Mesendoderm (in vitro differentiated cells): ENCODE measurements at regions not wholly inside any gene's neighbourhood (a gene's known extent, or its start where the extent isn't known, plus 50 kb on each side); places are given as distances from the start of the nearest gene placed in this dataset.
A peak's percentile ranks its signal among the peaks of the same experiment; 100 is the strongest.

Experiments
- DNase-seq: peaks from one replicate; pipeline ENCODE4 v3.0.0; 2013
- H2AK5ac ChIP-seq: 2 replicates; pipeline ENCODE4 v1.6.1; 2013; ENCODE audit warnings: low read length, inconsistent platforms
- H2BK120ac ChIP-seq: 2 replicates; pipeline ENCODE4 v1.6.1; 2013; ENCODE audit warnings: low read depth, mild to moderate bottlenecking, low read length, moderate library complexity, mixed read lengths
- H2BK15ac ChIP-seq: replicated peaks from 2 replicates; pipeline ENCODE4 v1.6.1; 2013; ENCODE audit warnings: low read depth, mild to moderate bottlenecking, moderate library complexity
- H2BK5ac ChIP-seq: 2 replicates; pipeline ENCODE4 v1.6.1; 2013; ENCODE audit warnings: low read length, inconsistent platforms
- H3K18ac ChIP-seq: 2 replicates; pipeline ENCODE4 v1.6.1; 2013; ENCODE audit warnings: mild to moderate bottlenecking, low read length, mixed read lengths
- H3K23ac ChIP-seq: one replicate; pipeline ENCODE4 v1.6.1; 2013; ENCODE audit warnings: low read length
- H3K27ac ChIP-seq: 2 replicates; pipeline ENCODE4 v1.5.1; 2013; ENCODE audit warnings: low read depth, mild to moderate bottlenecking, inconsistent platforms, low read length, moderate library complexity
- H3K27me3 ChIP-seq: 2 replicates; pipeline ENCODE4 v1.6.1; 2013; ENCODE audit warnings: low read length, control low read depth, mild to moderate bottlenecking, inconsistent platforms; ENCODE audit not compliant: insufficient read depth, poor library complexity
- H3K36me3 ChIP-seq: 2 replicates; pipeline ENCODE4 v1.6.1; 2013; ENCODE audit warnings: low read length, inconsistent platforms; ENCODE audit not compliant: control insufficient read depth, insufficient read depth
- H3K4ac ChIP-seq: one replicate; pipeline ENCODE4 v1.6.1; 2013; ENCODE audit warnings: low read depth, mild to moderate bottlenecking, low read length, moderate library complexity
- H3K4me1 ChIP-seq: 2 replicates; pipeline ENCODE4 v1.6.1; 2013; ENCODE audit warnings: low read depth, low read length, inconsistent platforms; ENCODE audit not compliant: control insufficient read depth
- H3K4me2 ChIP-seq: 2 replicates; pipeline ENCODE4 v1.6.1; 2013; ENCODE audit warnings: low read length
- H3K4me3 ChIP-seq: 2 replicates; pipeline ENCODE4 v1.5.1; 2013; ENCODE audit warnings: mild to moderate bottlenecking, low read length
- H3K56ac ChIP-seq: one replicate; pipeline ENCODE4 v1.6.1; 2013; ENCODE audit warnings: low read length
- H3K79me1 ChIP-seq: 2 replicates; pipeline ENCODE4 v1.6.1; 2013; ENCODE audit warnings: low read length, inconsistent platforms
- H3K79me2 ChIP-seq: 2 replicates; pipeline ENCODE4 v1.6.1; 2013; ENCODE audit warnings: mild to moderate bottlenecking, low read length; ENCODE audit not compliant: control insufficient read depth, insufficient read depth
- H3K9ac ChIP-seq: 2 replicates; pipeline ENCODE4 v1.6.1; 2013; ENCODE audit warnings: low read length, inconsistent platforms
- H4K5ac ChIP-seq: one replicate; pipeline ENCODE4 v1.6.1; 2013; ENCODE audit warnings: low read length
- H4K8ac ChIP-seq: one replicate; pipeline ENCODE4 v1.6.1; 2013; ENCODE audit warnings: low read depth, mild to moderate bottlenecking, control low read depth, low read length, moderate library complexity
- WGBS: extraction: QIAGEN DNeasy Blood & Tissue Kit; methylation state at CpG from one replicate; pipeline ENCODE4 v1.1.7; 2013; ENCODE audit warnings: low lambda C conversion rate, missing lambda C conversion rate; ENCODE audit not compliant: insufficient coverage; ENCODE audit errors: extremely low coverage; 5-methylcytosine and 5-hydroxymethylcytosine counted together

GRCh38 chr13:56396318-56396717 lies 744.4 kb upstream of the PRR20A start:
- no peaks in the 10 kb centered on the region for H3K4me1 ChIP-seq
- H3K9ac ChIP-seq = no peak overlapping the region
- H3K27me3 ChIP-seq = no peaks in the 10 kb centered on the region
- no peak overlapping the region for H3K56ac ChIP-seq
- no peak overlapping the region for H3K4me2 ChIP-seq
- no peak for DNase-seq
- H3K18ac ChIP-seq = no peak overlapping the region
- no peak overlapping the region for H2BK120ac ChIP-seq
- no peaks in the 10 kb centered on the region for H3K79me1 ChIP-seq
- H3K23ac ChIP-seq = no peak overlapping the region
- H3K27ac ChIP-seq = no peak overlapping the region
- H4K8ac ChIP-seq = no peak overlapping the region
- H4K5ac ChIP-seq = no peak overlapping the region
- H3K79me2 ChIP-seq = no peaks in the 10 kb centered on the region
- no peaks in the 10 kb centered on the region for H3K36me3 ChIP-seq
- H3K4me3 ChIP-seq = no peak overlapping the region
- H2BK5ac ChIP-seq = no peak overlapping the region
- WGBS = no CpG with 5 or more reads among the region's 2 CpGs
- no peak overlapping the region for H3K4ac ChIP-seq
- H2AK5ac ChIP-seq = no peak overlapping the region
- no peak overlapping the region for H2BK15ac ChIP-seq

DNA sequence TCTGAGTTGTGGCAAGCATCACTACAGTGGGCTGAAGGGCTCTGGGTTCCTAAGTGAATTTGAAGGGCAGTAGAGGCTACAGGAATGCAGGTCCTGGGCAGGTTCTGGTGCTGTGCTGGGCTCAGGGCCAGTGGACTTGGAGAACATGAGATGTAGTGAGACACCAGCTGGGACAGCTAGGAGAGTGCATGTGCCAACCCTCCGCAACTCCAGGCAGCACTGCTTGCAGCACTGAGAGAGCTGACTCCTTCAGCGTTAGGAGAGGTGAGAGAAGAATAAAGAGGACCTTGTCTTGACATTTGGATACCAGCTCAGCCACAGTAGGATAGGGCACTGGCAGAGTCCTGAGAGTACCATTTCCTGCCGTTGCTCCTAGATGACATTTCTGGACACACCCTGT lies 739.9 kb upstream of the PRR20A start:
- H3K4ac ChIP-seq = no peak overlapping the region
- H3K4me1 ChIP-seq = no peaks in the 10 kb centered on the region
- no peak overlapping the region for H2AK5ac ChIP-seq
- H3K4me3 ChIP-seq = no peak overlapping the region
- no peak overlapping the region for H2BK15ac ChIP-seq
- H2BK5ac ChIP-seq = no peak overlapping the region
- H3K36me3 ChIP-seq = no peaks in the 10 kb centered on the region
- no peak overlapping the region for H3K18ac ChIP-seq
- no peak for DNase-seq
- H3K56ac ChIP-seq = no peak overlapping the region
- H3K27ac ChIP-seq = no peak overlapping the region
- no CpG with 5 or more reads among the region's 3 CpGs for WGBS
- no peak overlapping the region for H4K8ac ChIP-seq
- no peak overlapping the region for H2BK120ac ChIP-seq
- H3K27me3 ChIP-seq = no peaks in the 10 kb centered on the region
- H3K79me2 ChIP-seq = no peaks in the 10 kb centered on the region
- H4K5ac ChIP-seq = no peak overlapping the region
- H3K79me1 ChIP-seq = no peaks in the 10 kb centered on the region
- H3K9ac ChIP-seq = no peak overlapping the region
- H3K23ac ChIP-seq = no peak overlapping the region
- no peak overlapping the region for H3K4me2 ChIP-seq

GRCh38 chr13:56412856-56413255 lies 727.9 kb upstream of the PRR20A start:
- Histone ChIP-seq H3K18ac (no peak overlapping the region), H3K56ac (no peak overlapping the region), H3K79me1 (no peaks in the 10 kb centered on the region), H2BK120ac (no peak overlapping the region), H2AK5ac (no peak overlapping the region), H3K27me3 (no peaks in the 10 kb centered on the region), H3K4me2 (no peak overlapping the region), H4K8ac (no peak overlapping the region), H3K4me3 (no peak overlapping the region), H3K9ac (no peak overlapping the region), H3K36me3 (no peaks in the 10 kb centered on the region), H3K4ac (no peak overlapping the region), H3K27ac (no peak overlapping the region), H4K5ac (no peak overlapping the region), H3K79me2 (no peaks in the 10 kb centered on the region), H3K4me1 (no peaks in the 10 kb centered on the region), H2BK15ac (no peak overlapping the region), H3K23ac (no peak overlapping the region), H2BK5ac (no peak overlapping the region)
- DNase-seq = peak; percentile 47

- H3K9ac ChIP-seq = no peak overlapping the region
- no peak overlapping the region for H3K23ac ChIP-seq
- H3K4me2 ChIP-seq = no peak overlapping the region
- no peak for DNase-seq
- H2BK15ac ChIP-seq = no peak overlapping the region
- no peaks in the 10 kb centered on the region for H3K79me2 ChIP-seq
- no peak overlapping the region for H3K18ac ChIP-seq
- no peaks in the 10 kb centered on the region for H3K36me3 ChIP-seq
- no peak overlapping the region for H3K27ac ChIP-seq
- H2BK5ac ChIP-seq = no peak overlapping the region
- H4K8ac ChIP-seq = no peak overlapping the region
- WGBS = no CpG with 5 or more reads among the region's 3 CpGs
- no peak overlapping the region for H4K5ac ChIP-seq
- no peak overlapping the region for H2BK120ac ChIP-seq
- H3K4ac ChIP-seq = no peak overlapping the region
- H3K56ac ChIP-seq = no peak overlapping the region
- H3K4me1 ChIP-seq = no peaks in the 10 kb centered on the region
- H3K79me1 ChIP-seq = no peaks in the 10 kb centered on the region
- H2AK5ac ChIP-seq = no peak overlapping the region
- no peak overlapping the region for H3K4me3 ChIP-seq
- no peaks in the 10 kb centered on the region for H3K27me3 ChIP-seq
Measured at GRCh38 chr13:56424246-56424645, 716.5 kb upstream of the PRR20A start.

- no peak overlapping the region for H3K56ac ChIP-seq
- no peak overlapping the region for H3K9ac ChIP-seq
- H3K4me3 ChIP-seq = no peak overlapping the region
- no peaks in the 10 kb centered on the region for H3K79me1 ChIP-seq
- WGBS = no CpG with 5 or more reads among the region's 7 CpGs
- no peak overlapping the region for H4K8ac ChIP-seq
- H3K27me3 ChIP-seq = no peaks in the 10 kb centered on the region
- H3K36me3 ChIP-seq = no peaks in the 10 kb centered on the region
- no peak overlapping the region for H2AK5ac ChIP-seq
- no peak overlapping the region for H2BK120ac ChIP-seq
- no peak overlapping the region for H3K27ac ChIP-seq
- H3K4me1 ChIP-seq = no peaks in the 10 kb centered on the region
- H3K18ac ChIP-seq = no peak overlapping the region
- no peak overlapping the region for H3K23ac ChIP-seq
- H4K5ac ChIP-seq = no peak overlapping the region
- no peak overlapping the region for H3K4me2 ChIP-seq
- no peak overlapping the region for H2BK5ac ChIP-seq
- no peak for DNase-seq
- H2BK15ac ChIP-seq = no peak overlapping the region
- no peak overlapping the region for H3K4ac ChIP-seq
- H3K79me2 ChIP-seq = no peaks in the 10 kb centered on the region
Measured at GRCh38 chr13:56457535-56458190, 683.1 kb upstream of the PRR20A start.

DNA sequence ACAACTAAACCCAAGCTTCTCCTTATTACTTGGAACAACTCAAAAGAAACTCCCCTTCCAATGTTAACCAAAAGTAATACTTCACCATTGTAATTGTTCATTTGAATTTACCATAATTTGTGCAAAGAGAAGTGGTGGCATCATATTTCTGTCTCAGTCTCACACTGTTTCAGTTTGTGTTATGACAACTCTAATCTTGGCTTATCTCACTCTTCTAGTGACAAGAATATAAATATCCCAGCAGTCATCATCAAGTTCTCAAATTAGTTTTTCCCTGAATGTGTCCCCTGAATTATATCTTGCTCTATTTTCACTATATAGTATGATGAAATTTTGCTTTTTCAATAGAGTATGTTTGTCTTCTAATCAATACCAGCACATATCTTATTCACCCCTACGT lies 681.4 kb upstream of the PRR20A start:
- H2BK5ac ChIP-seq = no peak overlapping the region
- WGBS = no CpG with 5 or more reads among the region's 1 CpG

More for the DNA sequence above, 681.4 kb upstream of the PRR20A start:
- DNase-seq = no peak
- no peaks in the 10 kb centered on the region for H3K27me3 ChIP-seq
- H3K79me1 ChIP-seq = no peaks in the 10 kb centered on the region
- H3K4ac ChIP-seq = no peak overlapping the region
- H2BK15ac ChIP-seq = no peak overlapping the region
- no peak overlapping the region for H4K8ac ChIP-seq
- no peak overlapping the region for H2AK5ac ChIP-seq
- no peaks in the 10 kb centered on the region for H3K36me3 ChIP-seq
- H3K23ac ChIP-seq = no peak overlapping the region
- H2BK120ac ChIP-seq = no peak overlapping the region
- H3K4me3 ChIP-seq = no peak overlapping the region
- no peak overlapping the region for H3K4me2 ChIP-seq
- H3K79me2 ChIP-seq = no peaks in the 10 kb centered on the region
- H3K27ac ChIP-seq = no peak overlapping the region
- H3K4me1 ChIP-seq = no peaks in the 10 kb centered on the region
- no peak overlapping the region for H3K18ac ChIP-seq
- H3K56ac ChIP-seq = no peak overlapping the region
- H3K9ac ChIP-seq = no peak overlapping the region
- H4K5ac ChIP-seq = no peak overlapping the region
